Eye (tissue), 1 donor: ENCODE measurements at regions not wholly inside any gene's neighbourhood (a gene's known extent, or its start where the extent isn't known, plus 50 kb on each side); places are given as distances from the start of the nearest gene placed in this dataset.
"Not testable (repeated sequence)": the region's sequence is repeated elsewhere in the genome, so short reads cannot be mapped to it uniquely, and the experiment has no call there.

Source experiments
- DNase-seq: peaks from one replicate; pipeline ENCODE4 v3.0.0-alpha.2; 2015

- no peak for DNase-seq
Measured at GRCh38 chrY:7796128-7796527, 884.6 kb upstream of the AMELY start.

- no peak for DNase-seq
Measured at GRCh38 chrY:7794441-7794840, 882.9 kb upstream of the AMELY start.

- DNase-seq: no peak
Measured at GRCh38 chrY:7793989-7794388, 882.4 kb upstream of the AMELY start.

DNA sequence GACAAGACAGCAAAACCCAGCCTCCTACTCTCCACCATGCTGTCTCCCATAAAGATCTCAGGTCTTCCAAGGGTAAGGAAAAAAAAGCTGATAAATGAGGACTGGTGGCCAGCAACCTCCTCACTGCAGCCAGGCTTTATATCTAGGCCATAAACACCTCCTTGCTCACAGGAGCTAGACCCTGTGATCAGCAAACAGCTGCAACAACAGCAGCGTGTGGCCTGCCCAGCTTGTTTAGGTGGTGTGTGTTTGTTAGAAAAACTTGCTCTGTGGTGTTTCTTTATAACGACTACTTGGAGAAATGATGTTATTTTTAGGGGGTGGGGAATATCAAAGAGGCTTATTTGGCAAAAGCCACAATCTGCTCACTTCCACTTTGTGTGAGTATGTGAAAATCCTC, 880.9 kb upstream of the AMELY start:
- no peak for DNase-seq

DNA sequence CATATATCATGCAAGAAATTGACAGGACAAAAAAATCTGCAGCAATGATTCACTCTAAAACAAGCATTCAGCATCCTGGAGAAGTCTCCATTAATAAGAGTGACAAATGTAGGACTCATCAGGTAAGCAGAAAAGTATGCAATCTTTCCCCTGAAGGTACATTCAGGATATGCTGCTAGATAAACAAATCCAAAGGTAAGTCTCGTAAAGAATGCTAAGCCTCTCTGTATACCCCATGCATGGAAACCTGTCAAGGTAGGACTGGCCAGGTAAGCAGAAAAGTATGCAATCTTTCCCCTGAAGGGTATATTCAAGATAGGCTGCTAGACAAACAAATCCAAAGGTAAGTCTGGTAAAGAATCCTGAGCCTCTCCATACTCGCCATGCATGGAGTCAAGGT, 869.9 kb upstream of the AMELY start:
- DNase-seq: no peak

DNA sequence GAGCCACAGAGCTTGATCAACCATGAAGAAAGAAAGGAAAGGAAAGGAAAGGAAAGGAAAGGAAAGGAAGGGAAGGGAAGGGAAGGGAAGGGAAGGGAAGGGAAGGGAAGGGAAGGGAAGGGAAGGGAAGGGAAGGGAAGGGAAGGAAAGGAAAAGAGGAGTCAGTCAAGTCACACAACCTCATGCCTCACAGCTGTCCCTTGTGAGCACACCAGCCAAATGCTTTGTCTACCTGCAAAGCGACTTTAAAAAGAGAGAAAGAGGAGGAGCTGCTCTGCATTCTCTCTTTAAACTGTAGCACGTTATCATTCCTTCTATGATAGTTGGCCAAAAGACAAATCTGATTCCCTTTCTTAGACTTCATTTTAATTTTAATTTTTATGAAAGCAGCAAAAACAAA, 863.9 kb upstream of the AMELY start:
- DNase-seq: not testable (repeated sequence)

DNA sequence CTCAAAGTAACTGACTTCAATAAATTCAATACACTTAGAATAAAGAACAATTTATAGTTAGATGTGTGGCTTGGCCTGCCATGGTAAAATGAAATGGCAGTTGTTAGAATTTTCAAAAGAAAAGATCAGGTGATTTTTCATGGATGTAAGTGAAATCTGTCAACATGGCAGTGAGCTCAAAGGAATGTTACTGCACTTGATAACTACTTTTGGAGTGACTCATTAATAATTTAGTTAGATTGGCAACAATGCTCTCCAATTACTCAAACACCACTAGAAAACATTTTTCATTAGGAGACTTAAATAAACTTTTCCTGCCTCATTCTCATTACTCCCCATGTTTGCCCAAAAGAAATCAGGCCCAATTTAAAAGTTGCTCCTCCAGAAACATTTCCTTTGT, 860.2 kb upstream of the AMELY start:
- DNase-seq: no peak

DNA sequence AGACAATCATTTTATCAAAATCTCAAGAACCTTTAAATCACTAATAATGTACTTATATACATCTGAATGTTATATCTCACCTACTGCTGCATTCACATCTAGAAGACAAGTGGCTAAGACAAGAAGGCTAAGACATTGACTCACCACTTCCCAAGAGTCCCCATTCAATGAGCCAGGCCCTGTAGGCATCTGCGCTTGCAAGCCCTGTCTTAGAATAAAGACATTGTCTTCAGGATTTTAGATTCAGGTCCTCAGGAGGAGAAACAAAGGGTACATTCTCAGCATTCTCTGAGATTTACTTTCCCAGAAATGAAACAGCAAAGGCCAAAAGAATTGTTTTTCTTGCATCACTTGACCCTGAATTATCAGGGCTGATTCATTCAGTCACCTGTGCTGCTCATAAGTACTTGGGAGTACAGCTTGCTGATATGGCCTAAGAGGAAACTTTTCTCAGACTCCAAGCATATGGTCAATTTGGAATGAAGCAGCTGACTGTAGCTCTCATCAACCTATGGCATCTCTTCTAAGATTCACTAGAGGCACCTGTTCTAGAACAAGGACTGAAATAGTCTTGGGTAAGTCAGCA, 858.3 kb upstream of the AMELY start:
- DNase-seq: no peak

DNA sequence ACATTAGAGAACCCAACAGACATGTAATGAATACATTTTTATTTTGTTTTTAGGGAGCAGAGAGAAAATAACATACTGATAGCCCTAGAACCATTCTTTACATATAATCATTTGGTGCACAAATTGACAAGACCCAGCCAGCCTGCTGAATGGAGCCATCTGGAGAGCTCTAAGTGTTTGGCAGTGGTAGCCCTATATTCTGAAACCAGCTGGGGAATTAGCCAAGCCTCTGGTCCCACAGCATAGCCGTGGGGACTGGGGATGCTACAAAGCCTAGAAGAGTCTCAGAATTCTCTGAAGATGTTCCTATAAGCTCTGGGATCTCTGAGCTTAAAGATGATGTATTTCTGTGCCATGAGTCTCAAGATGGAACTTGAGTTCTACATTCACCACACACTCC, 857.3 kb upstream of the AMELY start:
- DNase-seq: no peak

DNA sequence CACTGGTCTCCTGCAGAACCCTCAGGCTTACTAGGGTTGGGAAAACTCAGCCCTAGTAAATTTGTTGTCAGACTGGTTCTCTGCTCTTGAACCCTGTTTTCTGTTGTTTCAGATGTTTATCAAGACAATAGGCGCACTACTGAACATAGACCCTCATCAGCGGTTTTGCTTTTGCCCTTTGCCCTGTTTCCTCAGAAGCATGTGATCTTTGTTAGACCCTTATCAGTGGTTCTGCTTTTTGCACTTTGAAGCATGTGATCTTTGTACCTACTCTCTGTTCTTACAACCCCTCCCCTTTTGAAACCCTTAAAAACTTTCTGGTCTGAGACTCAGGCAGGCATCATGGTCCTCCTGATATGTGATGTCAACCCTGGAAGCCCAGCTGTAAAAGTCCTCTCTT, 842.2 kb upstream of the AMELY start:
- no peak for DNase-seq

- DNase-seq: no peak
Measured at GRCh38 chrY:7746781-7747180, 835.2 kb upstream of the AMELY start.

DNA sequence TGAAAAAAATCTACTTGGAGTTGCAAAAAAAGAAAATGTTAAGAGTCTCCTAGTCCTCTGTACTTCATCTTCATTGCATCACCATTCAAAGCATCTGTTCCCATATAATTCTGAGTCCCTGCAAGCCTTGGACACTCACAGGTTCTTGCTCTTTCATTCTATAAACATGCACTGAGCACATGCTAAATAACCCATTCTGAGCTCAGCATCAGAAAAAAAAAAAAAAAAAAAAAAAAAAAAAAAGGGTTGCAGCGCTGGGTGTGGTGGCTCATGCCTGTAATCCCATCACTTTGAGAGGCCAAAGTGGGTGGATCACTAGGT, 834.0 kb upstream of the AMELY start:
- DNase-seq: no peak

DNA sequence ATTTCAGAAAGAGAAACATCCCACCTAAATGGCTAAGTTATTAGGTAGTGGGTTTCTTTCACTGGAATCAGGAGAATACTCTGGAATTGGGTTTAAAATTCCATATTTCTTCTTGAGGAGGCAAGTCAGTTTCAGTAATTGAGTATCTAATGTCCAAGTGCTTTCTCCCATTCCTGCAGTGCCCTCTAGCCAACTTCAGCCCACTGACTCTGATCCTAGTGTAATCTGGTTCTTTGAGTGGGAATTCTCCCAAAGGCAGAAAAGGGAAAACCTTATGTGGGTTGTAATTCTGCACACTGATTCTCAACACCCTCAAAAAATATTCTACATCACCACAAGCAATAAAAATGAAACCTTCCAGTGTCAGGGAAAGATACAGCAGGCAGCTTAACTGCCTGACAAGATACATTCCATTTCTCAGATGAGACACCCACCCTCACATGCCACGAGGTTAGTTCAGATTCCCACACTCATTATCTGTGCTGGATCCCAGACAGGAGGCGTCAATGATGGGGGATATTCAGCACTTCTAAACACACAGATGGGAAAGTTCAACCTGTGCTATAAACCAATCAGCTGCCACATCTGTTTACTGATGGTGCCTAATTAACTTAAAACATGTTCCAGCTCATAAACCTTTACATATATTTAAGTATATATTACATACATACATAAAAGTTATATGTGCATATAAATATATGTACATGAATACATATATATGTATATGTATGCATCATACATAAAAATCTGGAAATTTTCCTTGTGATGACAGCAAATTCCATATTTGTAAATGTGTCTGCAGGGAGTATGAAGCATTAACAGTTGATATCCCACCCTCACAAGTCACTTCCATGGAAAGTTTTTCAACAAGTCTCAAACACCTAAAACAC, 833.4 kb upstream of the AMELY start:
- no peak for DNase-seq

DNA sequence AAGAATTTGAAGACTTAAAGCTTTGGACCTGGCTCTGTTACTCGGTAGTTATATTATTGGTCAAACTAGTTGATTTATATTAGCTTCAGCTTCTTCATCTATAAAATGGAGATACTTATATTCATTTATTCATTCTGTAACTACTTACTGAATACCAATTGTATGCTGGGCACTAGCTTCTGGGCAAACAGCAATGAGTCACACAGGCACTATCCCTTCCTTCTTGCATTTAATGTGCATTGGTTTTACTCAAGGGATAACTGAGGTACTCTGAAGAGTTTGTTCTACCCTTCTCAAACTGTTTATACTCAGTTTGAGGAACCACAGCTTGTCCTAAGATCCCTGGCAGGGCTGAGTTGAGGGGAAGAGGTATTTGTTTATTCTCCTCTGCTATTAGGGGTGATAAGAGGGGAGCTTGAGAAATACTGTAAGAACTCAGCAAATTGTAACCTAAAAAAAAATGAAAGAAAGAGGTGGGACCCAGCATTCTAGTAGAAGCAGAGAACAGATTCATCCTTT, 825.4 kb upstream of the AMELY start:
- no peak for DNase-seq

- no peak for DNase-seq
Measured at GRCh38 chrY:7731651-7732050, 820.1 kb upstream of the AMELY start.

DNA sequence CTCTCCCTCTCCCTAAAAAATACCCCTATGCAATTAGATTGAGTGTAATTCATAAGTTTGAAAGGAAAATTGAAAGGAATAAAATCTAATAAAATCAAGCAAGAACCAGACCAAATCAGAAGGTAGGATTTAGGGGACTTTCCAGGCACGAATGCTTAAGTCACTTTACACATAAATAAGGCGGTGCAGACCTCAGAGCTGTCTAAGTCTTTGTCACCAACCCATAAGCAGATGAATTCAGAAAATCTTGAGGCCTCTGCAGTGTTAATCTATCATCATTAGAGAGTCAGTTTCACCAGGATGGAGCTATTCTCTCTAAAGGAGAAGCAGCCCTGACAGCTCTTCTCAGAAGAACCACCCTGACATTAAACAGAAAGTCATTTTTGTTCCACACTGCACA, 819.1 kb upstream of the AMELY start:
- DNase-seq: no peak

GRCh38 chrY:7730071-7730470, 818.5 kb upstream of the AMELY start:
- no peak for DNase-seq

- DNase-seq: no peak
Measured at GRCh38 chrY:7729318-7730011, 817.9 kb upstream of the AMELY start.

DNA sequence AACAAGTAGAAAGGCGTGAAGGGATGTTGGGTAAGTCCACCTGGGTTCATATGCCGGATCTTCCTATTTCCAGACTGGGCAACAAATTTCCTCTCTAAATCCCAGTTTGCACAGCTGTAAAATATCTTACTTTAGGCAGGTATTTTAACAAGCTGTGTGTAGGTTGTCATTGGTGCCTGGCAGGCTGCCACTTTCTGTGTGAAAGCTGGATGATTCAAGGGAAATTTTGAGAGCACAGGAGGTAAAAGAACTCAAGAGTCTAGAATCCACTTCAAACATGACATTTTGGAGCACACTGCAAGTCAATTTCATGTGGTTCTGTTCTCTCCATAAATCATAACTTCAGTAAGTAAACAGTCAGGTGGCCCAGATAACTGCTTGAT, 817.4 kb upstream of the AMELY start:
- no peak for DNase-seq

DNA sequence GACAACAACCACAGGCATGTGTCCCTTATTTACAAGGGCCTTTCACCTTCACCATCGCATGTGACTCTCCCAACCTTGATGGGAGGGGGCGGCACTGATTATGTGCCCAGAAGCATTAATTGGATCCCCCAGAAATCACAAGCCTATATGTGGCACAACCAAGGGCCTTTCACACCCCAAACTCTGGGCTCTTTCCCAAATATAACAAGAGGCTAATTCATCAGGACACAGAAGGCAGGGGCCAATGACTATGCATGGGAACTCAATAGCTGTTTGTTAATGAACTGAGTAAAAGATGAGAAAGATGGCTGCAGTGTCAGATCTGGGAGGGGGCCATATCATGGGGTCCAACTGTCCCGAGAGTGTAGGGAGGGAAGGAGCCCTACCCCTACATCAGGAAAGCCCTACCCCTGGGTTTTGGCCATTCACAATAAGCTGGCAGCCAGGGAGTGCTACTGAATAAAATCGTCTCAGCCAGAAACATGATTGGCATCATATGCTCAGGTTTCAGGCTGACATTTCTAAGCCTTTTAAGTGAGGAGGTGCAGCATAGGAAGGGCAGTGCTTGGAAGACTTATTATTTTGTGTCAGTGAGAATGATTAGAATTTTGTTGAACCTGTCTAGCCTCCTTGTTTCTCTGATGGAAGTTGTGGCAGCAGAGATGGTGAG, 814.4 kb upstream of the AMELY start:
- DNase-seq: no peak

DNA sequence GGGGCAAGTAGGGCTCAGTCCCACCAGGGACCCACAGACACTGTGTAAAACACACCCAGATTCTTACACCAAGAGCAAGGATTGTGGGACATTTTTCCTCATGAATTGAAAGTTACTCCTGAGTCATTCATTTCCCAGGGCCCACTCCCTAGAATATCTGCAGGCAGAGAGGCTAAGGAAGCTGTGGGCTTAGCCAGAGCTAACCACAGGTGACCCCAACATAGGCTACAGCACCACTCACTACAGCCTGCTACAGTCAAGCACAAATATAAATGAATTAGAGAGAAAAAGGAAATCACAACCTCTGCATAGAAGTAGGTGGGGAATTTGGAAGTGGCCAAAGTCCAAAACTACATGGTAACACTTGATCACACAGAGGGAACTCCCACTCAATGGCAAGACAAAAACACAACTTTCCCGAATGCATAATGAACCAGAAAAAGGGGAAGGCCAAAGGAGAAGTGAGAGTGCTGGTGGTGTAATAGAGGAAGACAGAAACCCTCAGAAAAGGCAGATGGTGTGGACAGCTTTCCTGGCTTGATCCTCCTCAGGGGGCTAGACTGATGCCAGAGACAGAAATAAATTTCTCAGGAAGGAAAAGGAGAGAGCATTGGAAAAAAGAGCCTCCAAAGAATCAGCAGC, 812.6 kb upstream of the AMELY start:
- no peak for DNase-seq

- no peak for DNase-seq
Measured at GRCh38 chrY:7723127-7723526, 811.6 kb upstream of the AMELY start.

DNA sequence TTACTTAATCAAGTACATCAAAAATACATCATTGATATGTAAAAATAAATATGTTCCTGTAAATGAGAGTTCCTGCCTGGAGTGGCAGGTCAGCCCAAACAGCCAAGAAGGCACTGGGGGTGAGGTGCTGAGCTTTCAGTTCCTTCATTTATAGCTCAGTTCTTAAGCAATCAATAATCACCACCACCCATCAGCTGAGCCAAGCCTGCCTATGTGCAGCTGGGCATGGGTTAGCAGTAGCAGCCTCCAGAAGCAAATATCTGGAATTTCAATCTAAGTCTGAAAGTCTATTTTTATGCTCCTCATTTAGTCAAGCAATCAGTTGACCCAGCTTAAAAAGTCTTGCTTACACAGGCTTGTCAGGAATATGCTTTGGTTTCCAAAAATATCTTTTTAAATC, 811.0 kb upstream of the AMELY start:
- DNase-seq: no peak
